ENCODE measurements at regions not wholly inside any gene's neighbourhood (a gene's known extent, or its start where the extent isn't known, plus 50 kb on each side); places are given as distances from the start of the nearest gene placed in this dataset.

- H3K36me3 ChIP-seq = no peaks in the 10 kb centered on the region
- no peaks in the 10 kb centered on the region for H3K9me3 ChIP-seq
- no peaks in the 10 kb centered on the region for H3K4me1 ChIP-seq
- DNase-seq (no peak), ATAC-seq (ENCODE audit: low FRiP score in 2 of 2) (no peak)
- 38 to 49% methylated on average over 3 of the region's 3 CpGs for WGBS, 2 donors
- no peak for TF ChIP-seq POLR2A (IDR thresholded peaks at IDR 0.05)
- no peak for TF ChIP-seq POLR2AphosphoS5 (IDR thresholded peaks at IDR 0.05)
- TF ChIP-seq CTCF (IDR thresholded peaks at IDR 0.05) = no peak
- no peak for TF ChIP-seq EP300 (IDR thresholded peaks at IDR 0.05)
- H3K27ac ChIP-seq = no peak overlapping the region
- no peak overlapping the region for H3K4me3 ChIP-seq
- no peaks in the 10 kb centered on the region for H3K27me3 ChIP-seq
Measured at GRCh38 chr3:148333091-148333490, 364.6 kb upstream of the AGTR1 start.

GRCh38 chr3:148335612-148336011 lies 362.1 kb upstream of the AGTR1 start:
- DNase-seq (no peak), ATAC-seq (ENCODE audit: low FRiP score in 2 of 2) (no peak)
- 85 to 88% methylated on average over 2 of the region's 2 CpGs for WGBS, 2 donors
- Histone ChIP-seq H3K36me3 (no peaks in the 10 kb centered on the region), H3K4me3 (no peak overlapping the region), H3K27me3 (no peaks in the 10 kb centered on the region), H3K27ac (no peak overlapping the region), H3K9me3 (no peaks in the 10 kb centered on the region), H3K4me1 (no peaks in the 10 kb centered on the region)
- TF ChIP-seq CTCF (IDR thresholded peaks at IDR 0.05) (no peak), EP300 (IDR thresholded peaks at IDR 0.05) (no peak), POLR2AphosphoS5 (IDR thresholded peaks at IDR 0.05) (no peak), POLR2A (IDR thresholded peaks at IDR 0.05) (no peak)

GRCh38 chr3:148343416-148343815 lies 354.3 kb upstream of the AGTR1 start:
- no peak for DNase-seq
- TF ChIP-seq CTCF (IDR thresholded peaks at IDR 0.05) = no peak
- no peak for TF ChIP-seq EP300 (IDR thresholded peaks at IDR 0.05)
- no peak for TF ChIP-seq POLR2AphosphoS5 (IDR thresholded peaks at IDR 0.05)
- TF ChIP-seq POLR2A (IDR thresholded peaks at IDR 0.05) = no peak
- no peaks in the 10 kb centered on the region for H3K4me1 ChIP-seq
- H3K36me3 ChIP-seq = no peaks in the 10 kb centered on the region
- H3K9me3 ChIP-seq = no peaks in the 10 kb centered on the region
- no peak overlapping the region for H3K27ac ChIP-seq
- H3K27me3 ChIP-seq = no peaks in the 10 kb centered on the region
- 92 to 93% methylated on average over 1 of the region's 1 CpG for WGBS, 2 donors
- H3K4me3 ChIP-seq = no peak overlapping the region
- ATAC-seq (ENCODE audit: low FRiP score in 2 of 2) = no peak

GRCh38 chr3:148344521-148344920 lies 353.2 kb upstream of the AGTR1 start:
- Histone ChIP-seq H3K9me3 (no peaks in the 10 kb centered on the region), H3K4me1 (no peaks in the 10 kb centered on the region), H3K27ac (no peak overlapping the region), H3K4me3 (no peak overlapping the region), H3K36me3 (no peaks in the 10 kb centered on the region), H3K27me3 (no peaks in the 10 kb centered on the region)
- DNase-seq (no peak), ATAC-seq (ENCODE audit: low FRiP score in 2 of 2) (no peak)
- TF ChIP-seq POLR2AphosphoS5 (IDR thresholded peaks at IDR 0.05) = no peak
- TF ChIP-seq CTCF (IDR thresholded peaks at IDR 0.05) = no peak
- TF ChIP-seq EP300 (IDR thresholded peaks at IDR 0.05) = no peak
- no peak for TF ChIP-seq POLR2A (IDR thresholded peaks at IDR 0.05)
- 70 to 80% methylated on average over 1 of the region's 1 CpG for WGBS, 2 donors

- Histone ChIP-seq H3K4me3 (no peak overlapping the region), H3K36me3 (no peaks in the 10 kb centered on the region), H3K9me3 (no peaks in the 10 kb centered on the region), H3K27ac (no peak overlapping the region), H3K4me1 (no peaks in the 10 kb centered on the region), H3K27me3 (no peaks in the 10 kb centered on the region)
- ATAC-seq (ENCODE audit: low FRiP score in 2 of 2) = no peak
- no peak for DNase-seq
- no peak for TF ChIP-seq POLR2AphosphoS5 (IDR thresholded peaks at IDR 0.05)
- TF ChIP-seq EP300 (IDR thresholded peaks at IDR 0.05) = no peak
- TF ChIP-seq CTCF (IDR thresholded peaks at IDR 0.05) = no peak
- TF ChIP-seq POLR2A (IDR thresholded peaks at IDR 0.05) = no peak
Measured at GRCh38 chr3:148360051-148360450, 337.7 kb upstream of the AGTR1 start.
